ENCODE measurements at regions not wholly inside any gene's neighbourhood (a gene's known extent, or its start where the extent isn't known, plus 50 kb on each side); places are given as distances from the start of the nearest gene placed in this dataset.
"Not testable (repeated sequence)": the region's sequence is repeated elsewhere in the genome, so short reads cannot be mapped to it uniquely, and the experiment has no call there.

GRCh38 chr11:116345575-116345974, 427.2 kb downstream of the BUD13 start:
- no peak for DNase-seq (ENCODE audit: low read depth in 1 of 2, low spot score in 1 of 2)

- no peak for DNase-seq (ENCODE audit: low read depth in 1 of 2, low spot score in 1 of 2)
Observed at GRCh38 chr11:116344601-116345000, 428.2 kb downstream of the BUD13 start.

DNA sequence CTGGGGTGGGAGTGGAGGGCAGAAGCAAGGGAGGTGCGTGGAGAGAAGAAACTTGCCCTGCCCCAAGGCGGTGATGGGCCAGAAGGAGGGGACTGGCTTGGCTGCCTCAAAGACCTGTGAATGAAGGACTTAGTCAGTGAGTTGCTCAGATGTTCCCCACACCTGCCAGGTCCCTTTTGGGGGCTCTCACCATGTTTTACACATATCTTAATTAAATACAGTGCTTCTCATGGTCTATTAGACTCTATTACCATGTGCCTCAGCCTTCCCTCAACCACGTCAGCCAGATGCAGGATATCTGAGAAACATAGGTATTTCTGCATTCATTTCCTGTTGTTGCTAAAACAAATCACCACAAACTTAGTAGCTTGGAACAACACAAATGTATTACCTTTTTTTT, 429.5 kb downstream of the BUD13 start:
- no peak for DNase-seq (ENCODE audit: low read depth in 1 of 2, low spot score in 1 of 2)

GRCh38 chr11:116342148-116342547, 430.6 kb downstream of the BUD13 start:
- DNase-seq (ENCODE audit: low read depth in 1 of 2, low spot score in 1 of 2): no peak

DNA sequence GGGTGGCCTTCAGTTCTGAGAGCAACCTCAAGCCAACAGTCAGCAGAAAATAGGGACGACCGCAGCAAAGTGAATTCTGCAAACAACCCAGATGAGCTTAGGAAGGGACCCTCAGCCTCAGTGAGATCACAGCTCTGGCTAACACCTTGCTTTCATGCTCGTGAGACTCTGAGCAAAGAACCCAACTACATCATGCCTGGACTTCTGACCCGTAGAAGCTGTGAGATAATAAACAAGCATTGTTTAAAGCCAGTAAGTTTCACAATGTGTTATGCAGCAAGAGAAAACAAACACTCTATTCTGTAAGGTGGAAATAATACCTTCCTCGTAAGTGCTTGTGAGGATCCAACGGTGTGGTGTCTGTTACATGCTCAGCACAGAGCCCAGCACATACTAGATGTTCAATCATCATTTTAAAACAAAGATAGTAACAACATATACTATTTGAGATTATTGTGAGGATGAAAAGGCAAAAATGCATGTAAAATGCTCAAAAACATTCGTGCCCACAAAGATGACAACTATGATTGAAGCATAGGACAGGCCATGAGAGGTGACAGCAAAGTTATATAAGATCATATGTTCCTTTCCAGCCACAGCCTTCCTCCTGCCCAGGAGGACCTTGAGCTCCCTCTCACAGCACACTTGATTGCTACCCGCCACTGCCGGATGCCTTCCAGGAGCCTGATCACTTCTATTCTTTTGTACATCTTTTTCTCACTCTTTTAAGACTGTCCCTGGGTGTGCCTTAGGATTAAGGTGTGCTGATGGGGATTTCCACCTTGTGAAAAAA, 433.3 kb downstream of the BUD13 start:
- no peak for DNase-seq (ENCODE audit: low read depth in 1 of 2, low spot score in 1 of 2)

DNA sequence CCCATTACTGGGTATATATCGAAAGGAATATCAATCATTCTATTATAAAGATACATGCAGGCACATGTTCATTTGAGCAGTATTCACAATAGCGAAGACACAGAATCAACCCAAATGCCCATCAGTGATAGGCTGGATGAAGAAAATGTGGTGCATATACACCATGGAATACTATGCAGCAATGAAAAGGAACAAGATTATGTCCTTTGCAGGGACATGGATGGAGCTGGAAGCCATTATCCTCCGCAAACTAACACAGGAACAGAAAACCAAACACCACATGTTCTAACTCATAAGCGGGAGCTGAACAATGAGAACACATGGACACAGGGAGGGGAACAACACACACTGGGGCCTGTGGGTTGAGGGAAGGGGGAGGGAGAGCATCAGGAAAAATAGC, 434.3 kb downstream of the BUD13 start:
- not testable (repeated sequence) for DNase-seq (ENCODE audit: low read depth in 1 of 2, low spot score in 1 of 2)

GRCh38 chr11:116336540-116336939, 436.2 kb downstream of the BUD13 start:
- DNase-seq (ENCODE audit: low read depth in 1 of 2, low spot score in 1 of 2): no peak

- DNase-seq (ENCODE audit: low read depth in 1 of 2, low spot score in 1 of 2): no peak
Observed at GRCh38 chr11:116335891-116336290, 436.9 kb downstream of the BUD13 start.

DNA sequence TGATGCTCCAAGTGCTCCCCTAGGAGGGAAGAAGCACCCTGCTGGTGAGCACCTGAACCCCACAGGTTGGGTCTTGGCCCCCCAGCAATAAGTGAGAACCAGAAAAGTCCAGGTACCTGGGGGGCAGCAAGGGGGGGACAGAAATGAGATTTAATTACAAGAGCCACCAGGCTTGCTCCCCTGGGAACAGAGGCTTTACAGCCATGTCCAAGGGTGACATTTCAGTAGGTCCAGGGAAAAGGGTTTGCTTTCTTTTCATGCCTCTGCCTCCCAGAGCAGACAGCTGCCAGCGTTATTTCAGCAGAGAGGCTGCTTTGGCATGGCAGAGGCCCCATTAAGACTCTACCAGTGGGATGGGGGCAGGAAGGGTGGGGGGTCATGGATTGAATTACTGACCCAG, 437.7 kb downstream of the BUD13 start:
- no peak for DNase-seq (ENCODE audit: low read depth in 1 of 2, low spot score in 1 of 2)

DNA sequence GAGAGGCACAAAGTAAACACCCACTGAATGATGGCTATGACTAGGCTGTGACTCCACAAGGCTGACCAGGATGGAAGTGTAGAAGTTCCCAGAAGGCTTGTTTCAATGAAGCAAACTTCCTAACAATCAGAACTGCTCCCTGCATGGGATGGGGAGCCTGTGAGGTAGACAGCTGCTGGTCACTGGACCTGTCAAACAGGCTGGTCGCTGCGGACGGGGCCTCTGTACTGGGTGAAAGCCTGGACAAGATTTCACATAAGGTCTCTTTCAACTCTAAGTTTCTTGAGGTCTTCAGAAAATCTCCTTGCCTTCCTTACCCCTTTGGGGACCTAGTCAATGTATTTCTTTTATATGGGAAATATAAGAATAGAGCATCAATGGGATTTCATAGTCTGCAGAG, 438.2 kb downstream of the BUD13 start:
- DNase-seq (ENCODE audit: low read depth in 1 of 2, low spot score in 1 of 2): no peak

DNA sequence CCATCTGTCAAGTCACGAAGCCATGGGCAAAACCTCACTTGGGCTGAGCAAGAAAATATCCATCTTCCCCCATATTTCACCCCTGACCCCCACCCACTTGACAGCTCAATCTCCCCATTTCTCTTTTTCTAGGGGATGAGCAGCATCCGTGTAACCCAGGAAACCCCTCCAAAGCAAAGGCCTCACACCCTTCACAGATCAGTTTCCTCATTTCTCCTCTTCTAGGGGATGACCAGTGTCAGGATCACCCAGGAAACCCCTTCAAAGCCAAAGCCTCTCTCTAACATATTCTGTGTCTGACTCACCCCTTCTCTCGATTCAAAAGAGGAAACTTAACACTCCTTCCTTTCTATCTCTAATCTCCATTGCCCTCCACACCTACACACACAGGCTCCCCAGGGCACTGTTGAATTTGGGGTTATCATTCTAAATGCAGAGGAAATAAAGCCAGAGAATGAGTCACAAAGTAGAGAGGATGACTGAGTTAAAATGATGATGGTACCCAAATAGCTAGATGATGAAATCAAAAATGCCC, 439.7 kb downstream of the BUD13 start:
- no peak for DNase-seq (ENCODE audit: low read depth in 1 of 2, low spot score in 1 of 2)

- no peak for DNase-seq (ENCODE audit: low read depth in 1 of 2, low spot score in 1 of 2)
Observed at GRCh38 chr11:116332391-116332790, 440.4 kb downstream of the BUD13 start.

DNA sequence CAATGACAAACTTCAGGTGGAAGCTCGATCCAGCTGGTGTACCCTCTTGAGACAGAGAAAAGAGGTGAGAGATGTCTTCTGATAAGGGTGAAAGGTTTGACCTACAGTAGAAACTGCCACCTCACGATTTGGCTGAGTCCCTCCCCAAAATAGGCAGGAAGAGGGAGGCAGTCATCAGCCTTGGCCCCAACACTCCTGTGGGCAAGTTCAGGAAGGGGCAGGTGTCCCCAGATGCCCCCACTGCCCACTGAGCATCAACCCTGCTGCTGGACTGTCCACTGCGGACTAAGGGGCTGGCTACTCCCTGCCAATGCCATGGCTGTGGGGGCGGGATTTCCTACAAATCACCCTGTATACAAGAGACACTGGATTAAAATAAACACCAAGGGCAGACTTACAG, 441.4 kb downstream of the BUD13 start:
- DNase-seq (ENCODE audit: low read depth in 1 of 2, low spot score in 1 of 2): no peak

GRCh38 chr11:116330439-116331185, 442.2 kb downstream of the BUD13 start:
- DNase-seq (ENCODE audit: low read depth in 1 of 2, low spot score in 1 of 2): no peak

DNA sequence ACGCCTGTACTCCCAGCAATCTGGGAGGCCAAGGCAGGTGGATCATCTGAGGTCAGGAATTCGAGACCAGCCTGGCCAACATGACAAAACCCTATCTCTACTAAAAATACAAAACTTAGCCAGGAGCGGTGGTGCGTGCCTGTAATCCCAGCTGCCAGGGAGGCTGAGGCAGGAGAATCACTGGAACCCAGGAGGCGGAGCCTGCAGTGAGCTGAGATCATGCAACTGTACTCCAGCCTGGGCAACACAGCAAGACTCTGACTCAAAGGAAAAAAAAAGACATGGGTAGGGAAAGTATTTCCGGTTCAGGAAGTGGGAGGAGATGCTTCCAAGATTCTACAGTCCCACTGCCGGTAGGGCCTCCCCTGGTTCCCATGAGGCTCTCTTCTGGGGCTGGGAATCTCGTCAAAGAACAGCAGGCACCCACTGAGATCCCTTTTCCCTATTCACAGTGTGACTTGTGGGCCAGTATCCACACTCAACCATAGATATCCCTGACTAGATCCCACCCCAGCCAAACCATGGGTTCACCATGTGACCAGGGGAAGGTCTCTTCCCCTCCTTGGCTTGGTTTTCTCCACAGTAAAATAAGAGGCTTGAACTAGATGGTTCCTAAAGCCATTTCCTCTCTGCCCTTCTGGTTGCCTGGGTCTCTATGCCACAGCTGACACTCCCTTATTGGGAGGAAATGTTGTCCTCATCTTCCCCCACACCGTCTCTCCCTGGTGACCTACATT, 443.3 kb downstream of the BUD13 start:
- DNase-seq (ENCODE audit: low read depth in 1 of 2, low spot score in 1 of 2): no peak

GRCh38 chr11:116328851-116329250, 443.9 kb downstream of the BUD13 start:
- no peak for DNase-seq (ENCODE audit: low read depth in 1 of 2, low spot score in 1 of 2)

DNA sequence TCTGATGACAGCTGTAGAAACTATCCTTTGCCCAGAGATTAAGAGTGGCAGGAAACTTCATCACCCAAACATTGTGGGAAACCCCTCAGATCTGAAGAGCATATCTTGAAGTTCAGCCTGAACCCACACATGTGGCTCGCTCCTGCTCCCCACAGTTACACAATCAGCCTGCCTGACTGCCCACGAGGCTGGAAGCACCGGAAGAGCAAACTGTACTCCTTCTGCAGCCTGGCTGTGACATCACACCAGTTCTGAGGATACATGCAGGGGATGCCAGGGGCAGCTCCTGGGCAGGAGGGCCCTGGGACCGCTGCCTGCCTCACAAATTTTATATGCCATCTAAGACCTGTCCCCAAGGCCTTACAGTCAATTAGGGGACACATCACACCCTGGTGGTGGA, 444.4 kb downstream of the BUD13 start:
- no peak for DNase-seq (ENCODE audit: low read depth in 1 of 2, low spot score in 1 of 2)

DNA sequence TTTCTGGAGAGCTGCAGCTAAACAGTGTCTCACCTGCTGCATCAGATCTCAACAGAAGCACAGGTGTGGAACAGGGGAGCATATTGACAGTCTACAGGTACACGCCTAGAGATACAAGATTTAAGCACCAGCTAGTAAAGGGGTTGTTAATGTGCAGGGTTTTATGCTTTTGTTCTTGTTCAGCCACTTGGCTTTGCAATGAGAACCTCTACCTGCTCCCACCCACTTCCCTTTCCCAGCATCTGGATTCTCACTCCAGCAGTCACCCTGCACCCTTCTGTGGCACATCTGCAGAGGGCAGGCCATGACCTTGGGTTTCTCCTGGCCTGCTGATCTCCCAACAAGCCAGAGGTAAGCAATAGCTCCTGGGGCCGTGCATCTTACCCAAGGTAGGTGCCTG, 446.6 kb downstream of the BUD13 start:
- no peak for DNase-seq (ENCODE audit: low read depth in 1 of 2, low spot score in 1 of 2)

DNA sequence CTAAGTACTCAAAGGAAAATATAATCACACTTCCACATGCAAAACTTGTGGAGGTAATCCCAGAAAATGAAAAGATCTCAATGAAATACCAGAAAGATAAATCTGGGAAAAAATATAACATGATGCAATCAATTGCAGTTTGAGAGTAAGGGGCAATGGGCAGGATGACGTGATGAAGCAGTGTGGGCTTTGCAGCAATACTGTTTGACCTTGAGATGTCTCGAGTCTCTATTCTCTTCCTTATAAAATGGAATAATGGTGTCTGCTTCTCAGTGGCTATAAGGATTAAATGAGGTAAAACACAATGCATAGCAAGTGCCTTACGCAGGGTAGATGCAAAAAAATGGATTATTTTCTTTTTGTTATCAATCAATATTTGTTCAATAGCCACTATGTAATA, 447.5 kb downstream of the BUD13 start:
- DNase-seq (ENCODE audit: low read depth in 1 of 2, low spot score in 1 of 2): no peak

DNA sequence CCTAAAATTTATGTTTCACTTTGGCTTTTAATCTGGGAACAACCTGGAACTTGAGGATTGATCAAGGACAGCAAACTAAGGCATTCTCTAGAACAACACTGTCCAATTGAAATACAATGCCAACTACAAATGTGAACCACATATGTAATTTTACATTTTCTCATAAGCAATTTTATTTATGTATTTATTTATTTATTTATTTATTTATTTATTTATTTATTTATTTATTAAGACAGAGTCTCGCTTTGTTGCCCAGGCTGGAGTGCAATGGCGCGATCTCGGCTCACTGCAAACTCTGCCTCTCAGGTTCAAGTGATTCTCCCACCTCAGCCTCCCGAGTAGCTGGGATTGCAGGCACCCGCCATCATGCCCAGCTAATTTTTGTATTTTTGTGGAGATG, 448.7 kb downstream of the BUD13 start:
- DNase-seq (ENCODE audit: low read depth in 1 of 2, low spot score in 1 of 2): not testable (repeated sequence)

DNA sequence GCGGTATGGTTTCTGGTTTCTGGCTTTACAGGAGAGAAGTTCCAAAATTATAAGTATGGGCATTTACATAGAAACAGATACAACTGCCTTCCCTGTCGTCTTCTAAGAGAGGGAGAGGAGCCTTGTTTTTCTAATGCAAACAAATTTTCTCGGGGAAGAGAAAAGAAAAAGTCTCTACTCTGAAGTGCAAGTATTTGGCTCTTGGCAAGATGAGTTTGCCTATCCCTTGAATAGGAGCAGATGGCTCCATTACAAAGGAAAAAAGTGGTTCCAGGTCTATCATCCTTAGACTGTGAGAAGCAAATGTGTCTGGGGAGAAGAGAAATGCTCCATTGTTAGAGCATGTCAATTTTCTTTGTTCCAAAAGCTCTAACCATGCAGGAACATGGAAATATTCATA, 455.6 kb downstream of the BUD13 start:
- DNase-seq (ENCODE audit: low read depth in 1 of 2, low spot score in 1 of 2): no peak

DNA sequence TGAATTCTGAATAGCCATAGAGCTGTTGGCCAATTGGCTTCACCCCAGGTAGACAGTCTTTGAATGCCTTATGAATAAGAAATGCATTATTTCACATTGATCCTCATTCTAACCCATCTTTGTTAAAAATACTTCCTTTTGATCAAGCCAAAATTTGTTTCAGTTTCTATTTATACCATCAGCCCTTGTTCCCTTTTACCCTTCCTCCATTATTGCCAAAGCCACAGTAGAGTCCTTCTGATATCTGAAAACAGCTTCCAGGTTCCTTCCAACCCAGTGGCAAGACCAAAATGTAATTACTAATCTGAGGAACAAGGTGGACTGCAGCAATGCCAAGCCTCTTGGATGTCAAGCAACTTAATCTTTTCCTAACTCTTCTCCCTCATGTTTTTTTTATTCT, 458.8 kb downstream of the BUD13 start:
- DNase-seq (ENCODE audit: low read depth in 1 of 2, low spot score in 1 of 2): no peak

Data from stimulated activated CD4-positive, alpha-beta T cell treated with anti-CD3 and anti-CD28 coated beads, Interleukin-15, amount 100 ng/mL, for 1 hour (primary cell).